CD4-positive, alpha-beta T cell (primary cell): ENCODE measurements at regions not wholly inside any gene's neighbourhood (a gene's known extent, or its start where the extent isn't known, plus 50 kb on each side); places are given as distances from the start of the nearest gene placed in this dataset.

Experiments
- ATAC-seq: fragments of 200-7000 bp; cut with Tn5 transposase; one replicate; pipeline ENCODE4 v1.10.0; 2022; ENCODE audit warnings: mild to moderate bottlenecking; ENCODE audit not compliant: poor library complexity
- CTCF ChIA-PET: fragments of 350-600 bp; sonication (Branson Sonifier 250); formaldehyde crosslinking; loops from one replicate; lab custom pipeline; 2021; ENCODE audit warnings: antibody characterized with exemption, inconsistent platforms; lab: Charles Lee
- POLR2A ChIA-PET: fragments of 350-600 bp; sonication (Branson Sonifier 250); formaldehyde crosslinking; loops from one replicate; lab custom pipeline; 2021; ENCODE audit warnings: antibody characterized with exemption, inconsistent platforms; lab: Charles Lee
- DNase-seq, 14 experiments: peaks; one replicate each; pipeline ENCODE4 v3.0.0-alpha.2; 2013 to 2020; ENCODE audit warnings: mixed read lengths in 2 of 14
- H3K27ac ChIP-seq, 2 donors: one replicate each; pipeline versions ENCODE4 v1.5.1 to v1.7.0; 2013; ENCODE audit warnings: low read length in 2 of 2, low read depth in 1 of 2, mild to moderate bottlenecking in 1 of 2
- H3K27me3 ChIP-seq, 2 experiments: 1 replicate in 1 of 2; 2 replicates in 1 of 2; pipeline versions ENCODE4 v1.6.1 to v1.7.0; 2013; ENCODE audit warnings: low read length in 2 of 2, control low read depth in 1 of 2, mild to moderate bottlenecking in 1 of 2, moderate library complexity in 1 of 2; ENCODE audit not compliant: insufficient read depth in 2 of 2, control insufficient read depth in 1 of 2
- H3K36me3 ChIP-seq: one replicate; pipeline ENCODE4 v1.6.1; 2013; ENCODE audit warnings: low read length, control low read depth; ENCODE audit not compliant: insufficient read depth
- H3K4me1 ChIP-seq: one replicate; pipeline ENCODE4 v1.6.1; 2013; ENCODE audit warnings: low read length, control low read depth; ENCODE audit not compliant: insufficient read depth
- H3K4me3 ChIP-seq: one replicate; pipeline ENCODE4 v1.5.1; 2013; ENCODE audit warnings: mild to moderate bottlenecking, low read length, moderate library complexity
- H3K9me3 ChIP-seq, 2 experiments: 1 replicate in 1 of 2; 2 replicates in 1 of 2; pipeline versions ENCODE4 v1.6.1 to v1.7.0; 2013; ENCODE audit warnings: low read length in 2 of 2, mild to moderate bottlenecking in 2 of 2, control low read depth in 1 of 2, moderate library complexity in 1 of 2; ENCODE audit not compliant: control insufficient read depth in 1 of 2, insufficient read depth in 1 of 2
- H3K27ac Mint-ChIP-seq: one replicate; pipeline ENCODE4 v1.8.0; 2020; ENCODE audit warnings: mixed read lengths
- H3K27me3 Mint-ChIP-seq: one replicate; pipeline ENCODE4 v1.8.0; 2021; ENCODE audit warnings: mixed read lengths
- H3K36me3 Mint-ChIP-seq: one replicate; pipeline ENCODE4 v1.8.0; 2021; ENCODE audit warnings: low read depth, mixed read lengths
- H3K4me1 Mint-ChIP-seq: one replicate; pipeline ENCODE4 v1.8.0; 2021; ENCODE audit warnings: low read depth, mixed read lengths
- H3K4me3 Mint-ChIP-seq: one replicate; pipeline ENCODE4 v1.8.0; 2020; ENCODE audit warnings: mild to moderate bottlenecking, mixed read lengths
- H3K9me3 Mint-ChIP-seq: one replicate; pipeline ENCODE4 v1.8.0; 2020; ENCODE audit warnings: mixed read lengths
- intact Hi-C, 2 experiments: fragments of 100-400 bp; cut with DNase I in 1 of 2; cut with micrococcal nuclease in 1 of 2; formaldehyde crosslinking; loops; one replicate each; pipeline versions ENCODE4 v1.15.1 to v1.9.0; 2023 to 2025; cut with DNase I, micrococcal nuclease
- TF ChIP-seq, protein P1 (sequence below): fragments of 200-600 bp; IDR thresholded peaks from one replicate; pipeline ENCODE4 v1.8.0; 2022; ENCODE audit warnings: antibody characterized with exemption, mild to moderate bottlenecking

GRCh38 chr6:94071835-94072234 is 652.5 kb upstream of the EPHA7 start:
- Mint-ChIP-seq H3K27ac (no peak overlapping the region), H3K4me3 (no peak overlapping the region), H3K4me1 (no peaks in the 10 kb centered on the region), H3K27me3 (no peaks in the 10 kb centered on the region), H3K36me3 (no peaks in the 10 kb centered on the region), H3K9me3 (no peaks in the 10 kb centered on the region)
- ATAC-seq (no peak), DNase-seq (no peak)
- POLR2A ChIA-PET = no interaction called here
- Histone ChIP-seq H3K27me3 (no peaks in the 10 kb centered on the region), H3K36me3 (no peaks in the 10 kb centered on the region), H3K9me3 (no peaks in the 10 kb centered on the region), H3K4me1 (no peaks in the 10 kb centered on the region), H3K27ac (no peak overlapping the region), H3K4me3 (no peak overlapping the region)
- CTCF ChIA-PET = no interaction called here
- intact Hi-C loops = no loop called here
- TF ChIP-seq, protein P1, sequence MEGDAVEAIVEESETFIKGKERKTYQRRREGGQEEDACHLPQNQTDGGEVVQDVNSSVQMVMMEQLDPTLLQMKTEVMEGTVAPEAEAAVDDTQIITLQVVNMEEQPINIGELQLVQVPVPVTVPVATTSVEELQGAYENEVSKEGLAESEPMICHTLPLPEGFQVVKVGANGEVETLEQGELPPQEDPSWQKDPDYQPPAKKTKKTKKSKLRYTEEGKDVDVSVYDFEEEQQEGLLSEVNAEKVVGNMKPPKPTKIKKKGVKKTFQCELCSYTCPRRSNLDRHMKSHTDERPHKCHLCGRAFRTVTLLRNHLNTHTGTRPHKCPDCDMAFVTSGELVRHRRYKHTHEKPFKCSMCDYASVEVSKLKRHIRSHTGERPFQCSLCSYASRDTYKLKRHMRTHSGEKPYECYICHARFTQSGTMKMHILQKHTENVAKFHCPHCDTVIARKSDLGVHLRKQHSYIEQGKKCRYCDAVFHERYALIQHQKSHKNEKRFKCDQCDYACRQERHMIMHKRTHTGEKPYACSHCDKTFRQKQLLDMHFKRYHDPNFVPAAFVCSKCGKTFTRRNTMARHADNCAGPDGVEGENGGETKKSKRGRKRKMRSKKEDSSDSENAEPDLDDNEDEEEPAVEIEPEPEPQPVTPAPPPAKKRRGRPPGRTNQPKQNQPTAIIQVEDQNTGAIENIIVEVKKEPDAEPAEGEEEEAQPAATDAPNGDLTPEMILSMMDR = no peak

DNA sequence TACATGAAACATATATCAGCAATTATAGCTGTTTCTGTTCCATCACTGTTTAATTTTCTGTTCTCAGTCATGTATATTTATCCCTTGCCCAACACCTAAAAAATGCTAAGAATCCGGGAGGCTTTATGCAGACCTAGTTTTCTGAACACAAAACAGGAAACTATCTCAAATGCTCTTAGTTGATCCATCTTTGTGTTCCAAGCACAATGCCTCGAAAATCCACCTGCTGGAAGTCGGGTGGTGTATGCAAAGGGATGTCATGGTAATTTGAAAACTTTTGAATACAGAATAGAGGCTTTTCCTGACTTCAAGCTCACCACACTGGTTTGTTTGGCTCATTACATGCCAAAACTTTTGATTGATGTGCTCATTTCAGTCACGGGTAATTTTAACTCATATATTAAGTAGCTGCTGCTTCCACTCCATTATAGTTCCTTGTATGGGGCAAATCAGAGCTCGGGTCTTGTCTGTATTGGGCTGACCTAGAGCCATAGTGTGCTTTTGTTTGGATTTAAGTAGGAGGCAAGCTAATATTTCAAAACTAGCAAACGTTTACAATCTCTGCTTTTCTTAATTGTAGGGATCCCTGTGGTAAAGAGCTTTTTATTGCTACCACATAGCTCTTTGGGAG is 646.5 kb upstream of the EPHA7 start:
- ChIA-PET POLR2A (no interaction called here), CTCF (no interaction called here)
- no peak overlapping the region for H3K4me3 Mint-ChIP-seq
- Histone ChIP-seq H3K36me3 (no peaks in the 10 kb centered on the region), H3K27me3 (no peaks in the 10 kb centered on the region), H3K4me3 (no peak overlapping the region), H3K9me3 (no peaks in the 10 kb centered on the region), H3K4me1 (no peaks in the 10 kb centered on the region), H3K27ac (no peak overlapping the region)
- no peaks in the 10 kb centered on the region for H3K27me3 Mint-ChIP-seq
- H3K27ac Mint-ChIP-seq = no peak overlapping the region
- ATAC-seq (no peak), DNase-seq (no peak)
- H3K4me1 Mint-ChIP-seq = no peaks in the 10 kb centered on the region
- H3K36me3 Mint-ChIP-seq = no peaks in the 10 kb centered on the region
- TF ChIP-seq, protein P1 = no peak
- intact Hi-C loops = no loop called here
- peaks cover 2% of the 10 kb centered on the region for H3K9me3 Mint-ChIP-seq

GRCh38 chr6:94052749-94053148 is 633.4 kb upstream of the EPHA7 start:
- CTCF ChIA-PET = no interaction called here
- no peak overlapping the region for H3K4me3 ChIP-seq
- Mint-ChIP-seq H3K27ac (no peak overlapping the region), H3K27me3 (no peaks in the 10 kb centered on the region), H3K4me1 (no peaks in the 10 kb centered on the region), H3K36me3 (no peaks in the 10 kb centered on the region), H3K4me3 (no peak overlapping the region), H3K9me3 (peaks cover 6% of the 10 kb centered on the region)
- POLR2A ChIA-PET = no interaction called here
- H3K36me3 ChIP-seq = no peaks in the 10 kb centered on the region
- H3K27ac ChIP-seq = no peak overlapping the region
- no peak for ATAC-seq
- TF ChIP-seq, protein P1 = no peak
- no peak for DNase-seq
- H3K4me1 ChIP-seq = no peaks in the 10 kb centered on the region
- no peaks in the 10 kb centered on the region for H3K27me3 ChIP-seq
- intact Hi-C loops = no loop called here
- H3K9me3 ChIP-seq = no peaks in the 10 kb centered on the region
